Esophagus mucosa (tissue), 1 donor: ENCODE measurements at regions not wholly inside any gene's neighbourhood (a gene's known extent, or its start where the extent isn't known, plus 50 kb on each side); places are given as distances from the start of the nearest gene placed in this dataset.

Experiments used
- ATAC-seq: fragments of 200-7000 bp; cut with Tn5 transposase; one replicate; pipeline ENCODE4 v1.9.1; 2020
- donor health status: DM: yes; HTN: yes; CAD: no.

- ATAC-seq: no peak
Observed at GRCh38 chr12:87836190-87836589, 193.0 kb downstream of the C12orf50 start.

GRCh38 chr12:87828382-87828973 lies 200.7 kb downstream of the C12orf50 start:
- ATAC-seq: no peak

- ATAC-seq: peak; percentile 70
Observed at GRCh38 chr12:87827638-87828264, 201.4 kb downstream of the C12orf50 start.

GRCh38 chr12:87822923-87823322 lies 206.3 kb downstream of the C12orf50 start:
- ATAC-seq: no peak

- ATAC-seq: no peak
Observed at GRCh38 chr12:87820524-87821202, 208.5 kb downstream of the C12orf50 start.

GRCh38 chr12:87818441-87818840 lies 210.8 kb downstream of the C12orf50 start:
- ATAC-seq: no peak

GRCh38 chr12:87815771-87816585 lies 213.2 kb downstream of the C12orf50 start:
- ATAC-seq: no peak

GRCh38 chr12:87814625-87815024 lies 214.6 kb downstream of the C12orf50 start:
- no peak for ATAC-seq

- ATAC-seq: peak; percentile 71
Observed at GRCh38 chr12:87813476-87814234, 215.5 kb downstream of the C12orf50 start.

GRCh38 chr12:87812681-87813080 lies 216.5 kb downstream of the C12orf50 start:
- no peak for ATAC-seq

- ATAC-seq: no peak
Observed at GRCh38 chr12:87812030-87812429, 217.2 kb downstream of the C12orf50 start.

GRCh38 chr12:87809916-87810315 lies 219.3 kb downstream of the C12orf50 start:
- no peak for ATAC-seq

GRCh38 chr12:87807086-87807485 lies 222.1 kb downstream of the C12orf50 start:
- no peak for ATAC-seq

- no peak for ATAC-seq
Observed at GRCh38 chr12:87806310-87806709, 222.9 kb downstream of the C12orf50 start.

- no peak for ATAC-seq
Observed at GRCh38 chr12:87804386-87804785, 224.8 kb downstream of the C12orf50 start.

GRCh38 chr12:87802721-87803011 lies 226.5 kb downstream of the C12orf50 start:
- ATAC-seq: no peak

GRCh38 chr12:87801860-87802720 lies 227.1 kb downstream of the C12orf50 start:
- ATAC-seq: no peak

- no peak for ATAC-seq
Observed at GRCh38 chr12:87796961-87797516, 232.2 kb downstream of the C12orf50 start.

- ATAC-seq: no peak
Observed at GRCh38 chr12:87795555-87795954, 233.6 kb downstream of the C12orf50 start.

- ATAC-seq: no peak
Observed at GRCh38 chr12:87794854-87795253, 234.3 kb downstream of the C12orf50 start.

GRCh38 chr12:87793131-87793530 lies 236.1 kb downstream of the C12orf50 start:
- ATAC-seq: no peak
